ENCODE measurements at regions not wholly inside any gene's neighbourhood (a gene's known extent, or its start where the extent isn't known, plus 50 kb on each side); places are given as distances from the start of the nearest gene placed in this dataset.
A peak's percentile ranks its signal among the peaks of the same experiment; 100 is the strongest.

- TF ChIP-seq ZBTB34 (CRISPR knock-in tag; IDR thresholded peaks at IDR 0.05) (no peak), ZNF605 (CRISPR knock-in tag; IDR thresholded peaks at IDR 0.05) (no peak), YY1 (IDR thresholded peaks at IDR 0.05; ENCODE audit: insufficient read depth, insufficient replicate concordance, low read depth, low read length) (peak; percentile 26), RAD21 (CRISPR knock-in tag; IDR thresholded peaks at IDR 0.05) (peak; percentile 73)
Measured at GRCh38 chr18:77650799-77651385, 401.2 kb downstream of the GALR1 start (continued).

GRCh38 chr18:77651441-77651840 is 401.8 kb downstream of the GALR1 start:
- Histone ChIP-seq H3K4me3 (replicated peaks in 1 of 3; ENCODE audit: insufficient read depth in 1 of 3, low read depth in 2 of 3, low read length in 3 of 3) (no peak overlapping the region), H3K9me3 (ENCODE audit: low read length) (no peaks in the 10 kb centered on the region), H3K36me3 (replicated peaks in 1 of 2; ENCODE audit: control insufficient read depth in 1 of 2, insufficient read depth in 2 of 2, low read length in 2 of 2) (no peaks in the 10 kb centered on the region), H3K27ac (ENCODE audit: extremely low read length, insufficient read depth, low read length) (no peak overlapping the region), H4K20me1 (ENCODE audit: insufficient read depth, low read length) (no peaks in the 10 kb centered on the region), H3K9ac (ENCODE audit: insufficient read depth, low read depth, low read length) (no peak overlapping the region), H3K4me1 (ENCODE audit: insufficient read depth, low read length) (no peaks in the 10 kb centered on the region), H3K79me2 (ENCODE audit: insufficient read depth, low read length) (no peaks in the 10 kb centered on the region), H2AFZ (ENCODE audit: low read length) (no peak overlapping the region), H3K27me3 (ENCODE audit: control insufficient read depth in 1 of 2, insufficient read depth in 2 of 2, low read length in 2 of 2) (peaks cover 0 to 10% of the 10 kb centered on the region in 2 experiments; a peak in 2 of 5 replicates), H3K4me2 (ENCODE audit: low read depth, low read length) (no peak overlapping the region)
- no peak for TF ChIP-seq MIXL1 (CRISPR knock-in tag; IDR thresholded peaks at IDR 0.05)
- TF ChIP-seq ZFP90 (CRISPR knock-in tag; IDR thresholded peaks at IDR 0.05; ENCODE audit: borderline replicate concordance): no peak
- no peak for TF ChIP-seq ZNF670 (CRISPR knock-in tag; IDR thresholded peaks at IDR 0.05; ENCODE audit: borderline replicate concordance)
- TF ChIP-seq ZNF841 (CRISPR knock-in tag; IDR thresholded peaks at IDR 0.05; ENCODE audit: borderline replicate concordance): no peak
- no peak for TF ChIP-seq ZBTB21 (CRISPR knock-in tag; IDR thresholded peaks at IDR 0.05)
- no peak for TF ChIP-seq ZNF572 (CRISPR knock-in tag; IDR thresholded peaks at IDR 0.05)
- no peak for TF ChIP-seq ARNT2 (CRISPR knock-in tag; IDR thresholded peaks at IDR 0.05; ENCODE audit: low read depth)
- DNase-seq (ENCODE audit: low spot score) (no peak), ATAC-seq (no peak), FAIRE-seq (no peak)
- intact Hi-C loops (cut with micrococcal nuclease; ENCODE audit: unreplicated experiment) (loop anchor here (5.0 kb wide), 1 partner anchor 649 kb away; no protein-coding TSS in a partner anchor), in situ Hi-C loops (cut with HindIII; ENCODE audit: extremely low pct_ligation_motif_present, low pct_unique_long_range_greater_than_20kb) (loop anchor here (10.0 kb wide), 1 partner anchor 657 kb away; no protein-coding TSS in a partner anchor)
- ChIA-PET CTCF (ENCODE audit: low intra/inter-chr PET ratio, low total read pairs) (interaction anchor here (0.7 to 2.2 kb wide), 2 partner anchors 651 to 776 kb away, joined by 3 to 8 read pairs; no protein-coding TSS in a partner anchor), POLR2A (no interaction called here)
- 13% methylated on average over 3 of the region's 13 CpGs for WGBS (ENCODE audit: low lambda C conversion rate)
- no TSS peak for BruUV-seq (replicated peaks)

All from HepG2 (cell line).